ENCODE measurements at regions not wholly inside any gene's neighbourhood (a gene's known extent, or its start where the extent isn't known, plus 50 kb on each side); places are given as distances from the start of the nearest gene placed in this dataset.

DNA sequence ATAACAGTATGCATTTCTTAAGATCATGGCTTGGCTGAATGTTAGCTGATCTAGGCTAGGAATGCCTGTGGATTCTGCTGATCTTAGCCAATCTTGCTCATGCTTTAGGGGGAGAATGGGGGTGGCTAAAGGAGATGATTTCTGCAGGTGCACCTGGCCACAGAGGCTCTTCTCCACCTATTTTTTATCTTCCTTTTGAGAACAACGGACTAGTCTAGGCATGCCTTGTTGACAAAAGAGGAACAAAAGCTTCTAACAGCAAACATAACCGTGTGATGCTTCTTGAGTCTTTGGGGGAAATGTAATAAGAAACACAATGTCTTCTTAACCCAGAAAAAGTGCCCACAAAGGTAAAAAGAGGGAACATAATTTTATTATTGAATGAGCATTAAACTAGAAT is 743.5 kb downstream of the ARAP2 start:
- intact Hi-C loops (cut with micrococcal nuclease; ENCODE audit: unreplicated experiment), result no loop called here
- DNase-seq, result no peak
- no peaks in the 10 kb centered on the region for H3K36me3 Mint-ChIP-seq (ENCODE audit: insufficient read depth, unreplicated experiment)
- BruUV-seq (replicated peaks), result no TSS peak
- ChIA-PET CTCF (no interaction called here), POLR2A (no interaction called here)
- Histone ChIP-seq H3K27me3 (replicated peaks; ENCODE audit: control insufficient read depth, insufficient read depth, low read length) (no peaks in the 10 kb centered on the region), H3K9me3 (no peaks in the 10 kb centered on the region), H3K4me3 (ENCODE audit: low read depth, low read length) (no peak overlapping the region), H3K36me3 (ENCODE audit: control insufficient read depth, insufficient read depth, low read length) (no peaks in the 10 kb centered on the region), H3K4me1 (no peaks in the 10 kb centered on the region)
- TF ChIP-seq, protein P1, sequence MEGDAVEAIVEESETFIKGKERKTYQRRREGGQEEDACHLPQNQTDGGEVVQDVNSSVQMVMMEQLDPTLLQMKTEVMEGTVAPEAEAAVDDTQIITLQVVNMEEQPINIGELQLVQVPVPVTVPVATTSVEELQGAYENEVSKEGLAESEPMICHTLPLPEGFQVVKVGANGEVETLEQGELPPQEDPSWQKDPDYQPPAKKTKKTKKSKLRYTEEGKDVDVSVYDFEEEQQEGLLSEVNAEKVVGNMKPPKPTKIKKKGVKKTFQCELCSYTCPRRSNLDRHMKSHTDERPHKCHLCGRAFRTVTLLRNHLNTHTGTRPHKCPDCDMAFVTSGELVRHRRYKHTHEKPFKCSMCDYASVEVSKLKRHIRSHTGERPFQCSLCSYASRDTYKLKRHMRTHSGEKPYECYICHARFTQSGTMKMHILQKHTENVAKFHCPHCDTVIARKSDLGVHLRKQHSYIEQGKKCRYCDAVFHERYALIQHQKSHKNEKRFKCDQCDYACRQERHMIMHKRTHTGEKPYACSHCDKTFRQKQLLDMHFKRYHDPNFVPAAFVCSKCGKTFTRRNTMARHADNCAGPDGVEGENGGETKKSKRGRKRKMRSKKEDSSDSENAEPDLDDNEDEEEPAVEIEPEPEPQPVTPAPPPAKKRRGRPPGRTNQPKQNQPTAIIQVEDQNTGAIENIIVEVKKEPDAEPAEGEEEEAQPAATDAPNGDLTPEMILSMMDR (IDR thresholded peaks at IDR 0.05; ENCODE audit: insufficient read depth in 1 of 2, low read depth in 1 of 2, low read length in 1 of 2, severe bottlenecking in 1 of 2, unreplicated experiment in 1 of 2), result no peak
- H3K4me1 Mint-ChIP-seq (ENCODE audit: low read depth, unreplicated experiment), result no peaks in the 10 kb centered on the region
- H3K27ac Mint-ChIP-seq (ENCODE audit: unreplicated experiment), result no peak overlapping the region
- H3K4me3 Mint-ChIP-seq (ENCODE audit: unreplicated experiment), result no peak overlapping the region
- no peaks in the 10 kb centered on the region for H3K27me3 Mint-ChIP-seq (ENCODE audit: insufficient read depth, unreplicated experiment)
- no peaks in the 10 kb centered on the region for H3K9me3 Mint-ChIP-seq (ENCODE audit: unreplicated experiment)

DNA sequence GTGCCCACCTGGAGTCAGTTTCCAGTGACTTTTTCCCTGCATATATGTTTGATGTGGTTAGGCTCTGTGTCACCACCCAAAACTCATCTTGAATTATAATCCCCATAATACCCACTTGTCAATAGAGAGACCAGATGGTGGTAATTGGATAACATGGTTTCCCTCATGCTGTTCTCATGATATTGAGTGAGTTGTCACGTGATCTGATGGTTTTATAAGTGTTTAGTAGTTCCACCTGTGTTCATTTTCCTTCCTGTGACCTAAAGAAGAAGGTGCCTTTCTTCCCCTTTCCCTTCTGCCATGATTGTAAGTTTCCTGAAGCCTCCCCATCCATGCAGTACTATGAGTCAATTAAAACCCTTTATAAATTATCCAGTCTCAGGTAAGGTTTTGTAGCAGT is 740.9 kb downstream of the ARAP2 start:
- Mint-ChIP-seq H3K27me3 (ENCODE audit: insufficient read depth, unreplicated experiment) (no peaks in the 10 kb centered on the region), H3K36me3 (ENCODE audit: insufficient read depth, unreplicated experiment) (no peaks in the 10 kb centered on the region), H3K9me3 (ENCODE audit: unreplicated experiment) (no peaks in the 10 kb centered on the region), H3K4me3 (ENCODE audit: unreplicated experiment) (no peak overlapping the region), H3K27ac (ENCODE audit: unreplicated experiment) (no peak overlapping the region), H3K4me1 (ENCODE audit: low read depth, unreplicated experiment) (no peaks in the 10 kb centered on the region)
- Histone ChIP-seq H3K36me3 (ENCODE audit: control insufficient read depth, insufficient read depth, low read length) (no peaks in the 10 kb centered on the region), H3K4me3 (ENCODE audit: low read depth, low read length) (no peak overlapping the region), H3K9me3 (no peaks in the 10 kb centered on the region), H3K27me3 (replicated peaks; ENCODE audit: control insufficient read depth, insufficient read depth, low read length) (no peaks in the 10 kb centered on the region), H3K4me1 (no peaks in the 10 kb centered on the region)
- ChIA-PET POLR2A (no interaction called here), CTCF (no interaction called here)
- no TSS peak for BruUV-seq (replicated peaks)
- intact Hi-C loops (cut with micrococcal nuclease; ENCODE audit: unreplicated experiment), result no loop called here
- DNase-seq, result no peak
- TF ChIP-seq, protein P1 (IDR thresholded peaks at IDR 0.05; ENCODE audit: insufficient read depth in 1 of 2, low read depth in 1 of 2, low read length in 1 of 2, severe bottlenecking in 1 of 2, unreplicated experiment in 1 of 2), result no peak

DNA sequence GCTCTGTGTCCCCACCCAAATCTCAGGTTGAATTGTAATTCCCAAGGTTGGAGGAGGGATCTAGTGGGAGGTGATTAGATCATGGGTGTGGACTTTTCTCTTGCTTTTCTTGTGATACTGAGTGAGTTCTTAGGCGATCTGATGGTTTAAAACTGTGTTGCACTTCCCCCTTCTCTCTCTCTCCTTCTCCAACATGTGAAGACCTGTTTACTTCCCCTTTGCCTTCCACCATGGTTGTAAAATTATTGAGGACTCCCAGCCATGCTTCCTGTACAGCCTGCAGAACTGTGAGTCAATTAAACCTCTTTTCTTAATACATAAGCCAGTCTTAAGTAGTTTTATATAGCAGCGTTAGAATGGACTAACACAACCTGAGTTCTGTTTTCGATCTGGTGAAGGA is 738.2 kb downstream of the ARAP2 start:
- Histone ChIP-seq H3K27me3 (replicated peaks; ENCODE audit: control insufficient read depth, insufficient read depth, low read length) (no peaks in the 10 kb centered on the region), H3K9me3 (no peaks in the 10 kb centered on the region), H3K4me1 (no peaks in the 10 kb centered on the region), H3K4me3 (ENCODE audit: low read depth, low read length) (no peak overlapping the region), H3K36me3 (ENCODE audit: control insufficient read depth, insufficient read depth, low read length) (no peaks in the 10 kb centered on the region)
- Mint-ChIP-seq H3K4me1 (ENCODE audit: low read depth, unreplicated experiment) (no peaks in the 10 kb centered on the region), H3K27me3 (ENCODE audit: insufficient read depth, unreplicated experiment) (no peaks in the 10 kb centered on the region), H3K4me3 (ENCODE audit: unreplicated experiment) (no peak overlapping the region), H3K27ac (ENCODE audit: unreplicated experiment) (no peak overlapping the region), H3K9me3 (ENCODE audit: unreplicated experiment) (no peaks in the 10 kb centered on the region), H3K36me3 (ENCODE audit: insufficient read depth, unreplicated experiment) (no peaks in the 10 kb centered on the region)
- intact Hi-C loops (cut with micrococcal nuclease; ENCODE audit: unreplicated experiment), result no loop called here
- CTCF ChIA-PET, result no interaction called here
- no TSS peak for BruUV-seq (replicated peaks)
- TF ChIP-seq, protein P1 (IDR thresholded peaks at IDR 0.05; ENCODE audit: insufficient read depth in 1 of 2, low read depth in 1 of 2, low read length in 1 of 2, severe bottlenecking in 1 of 2, unreplicated experiment in 1 of 2), result no peak
- DNase-seq, result no peak
- POLR2A ChIA-PET, result no interaction called here

All from Caco-2 (cell line).